Right forelimb (tissue), 1 donor: ENCODE measurements at regions not wholly inside any gene's neighbourhood (a gene's known extent, or its start where the extent isn't known, plus 50 kb on each side); places are given as distances from the start of the nearest gene placed in this dataset.
A peak's percentile ranks its signal among the peaks of the same experiment; 100 is the strongest.

Experiments
- DNase-seq: peaks from one replicate; pipeline ENCODE4 v3.0.0-alpha.2; 2018

GRCh38 chr10:10223131-10223530 lies 794.5 kb upstream of the CELF2 start:
- no peak for DNase-seq

- DNase-seq = no peak
Observed at GRCh38 chr10:10225136-10225676, 792.5 kb upstream of the CELF2 start.

- no peak for DNase-seq
Observed at GRCh38 chr10:10233229-10233628, 784.4 kb upstream of the CELF2 start.

GRCh38 chr10:10235003-10235402 lies 782.7 kb upstream of the CELF2 start:
- DNase-seq = no peak

GRCh38 chr10:10247585-10247984 lies 770.1 kb upstream of the CELF2 start:
- DNase-seq = no peak

- DNase-seq = no peak
Observed at GRCh38 chr10:10256860-10257259, 760.8 kb upstream of the CELF2 start.

GRCh38 chr10:10259013-10259412 lies 758.7 kb upstream of the CELF2 start:
- no peak for DNase-seq

- DNase-seq = no peak
Observed at GRCh38 chr10:10270126-10271050, 747.3 kb upstream of the CELF2 start.

- DNase-seq = no peak
Observed at GRCh38 chr10:10271639-10272192, 746.0 kb upstream of the CELF2 start.

GRCh38 chr10:10273661-10274060 lies 744.0 kb upstream of the CELF2 start:
- no peak for DNase-seq

- DNase-seq = no peak
Observed at GRCh38 chr10:10279906-10280305, 737.8 kb upstream of the CELF2 start.

GRCh38 chr10:10292501-10292900 lies 725.2 kb upstream of the CELF2 start:
- no peak for DNase-seq

GRCh38 chr10:10293041-10293440 lies 724.6 kb upstream of the CELF2 start:
- no peak for DNase-seq

GRCh38 chr10:10293481-10293951 lies 724.2 kb upstream of the CELF2 start:
- DNase-seq = peak; percentile 73

GRCh38 chr10:10294184-10294880 lies 723.3 kb upstream of the CELF2 start:
- DNase-seq = no peak

GRCh38 chr10:10294881-10295529 lies 722.7 kb upstream of the CELF2 start:
- no peak for DNase-seq

- DNase-seq = no peak
Observed at GRCh38 chr10:10295537-10295936, 722.1 kb upstream of the CELF2 start.

- no peak for DNase-seq
Observed at GRCh38 chr10:10302689-10303088, 715.0 kb upstream of the CELF2 start.

- DNase-seq = no peak
Observed at GRCh38 chr10:10307036-10307435, 710.6 kb upstream of the CELF2 start.

GRCh38 chr10:10307551-10307950 lies 710.1 kb upstream of the CELF2 start:
- no peak for DNase-seq

- no peak for DNase-seq
Observed at GRCh38 chr10:10310498-10310897, 707.2 kb upstream of the CELF2 start.

GRCh38 chr10:10311966-10312365 lies 705.7 kb upstream of the CELF2 start:
- no peak for DNase-seq
